OCI-LY7 (cell line): ENCODE measurements at regions not wholly inside any gene's neighbourhood (a gene's known extent, or its start where the extent isn't known, plus 50 kb on each side); places are given as distances from the start of the nearest gene placed in this dataset.

ENCODE experiments used
- BruUV-seq: library from RNA; stranded (reverse); fragments of 400-500 nt; replicated peaks from 2 replicates; lab custom pipeline; 2021; lab: Mats Ljungman, UMichigan
- CTCF ChIA-PET: fragments of 300-600 bp; sonication (Branson Sonifier 250); formaldehyde crosslinking; loops from one replicate; lab custom pipeline; 2022; ENCODE audit warnings: antibody characterized with exemption; ENCODE audit not compliant: unreplicated experiment; lab: Charles Lee
- POLR2A ChIA-PET: fragments of 300-600 bp; sonication (Branson Sonifier 250); formaldehyde crosslinking; loops from one replicate; lab custom pipeline; 2022; ENCODE audit warnings: antibody characterized with exemption; lab: Charles Lee
- DNase-seq: peaks from one replicate; pipeline ENCODE4 v3.0.0-alpha.2; 2015; ENCODE audit warnings: low spot score
- H2AFZ ChIP-seq: fragments of 200-600 bp; sonication (generic), shearing (Covaris generic); 2 replicates; pipeline ENCODE4 v1.6.1; 2014; ENCODE audit warnings: mild to moderate bottlenecking, antibody characterized with exemption, low read length, moderate library complexity
- H3K27ac ChIP-seq: fragments of 200-600 bp; sonication (generic); 2 replicates; pipeline ENCODE4 v1.5.1; 2014; ENCODE audit warnings: mixed run types, low read depth, mild to moderate bottlenecking, moderate library complexity, low read length, inconsistent platforms; ENCODE audit not compliant: poor library complexity, severe bottlenecking
- H3K36me3 ChIP-seq: fragments of 200-600 bp; sonication (generic); 2 replicates; pipeline ENCODE4 v1.6.1; 2014; ENCODE audit warnings: mild to moderate bottlenecking, antibody characterized with exemption, low read length, moderate library complexity, mixed read lengths; ENCODE audit not compliant: insufficient read depth
- H3K4me1 ChIP-seq: fragments of 200-600 bp; sonication (generic); 2 replicates; pipeline ENCODE4 v1.5.1; 2014; ENCODE audit warnings: mild to moderate bottlenecking, low read length; ENCODE audit not compliant: insufficient read depth, poor library complexity, severe bottlenecking
- H3K4me2 ChIP-seq: fragments of 200-600 bp; sonication (generic); 2 replicates; pipeline ENCODE4 v1.6.1; 2014; ENCODE audit warnings: mild to moderate bottlenecking, low read length
- H3K4me3 ChIP-seq: fragments of 200-600 bp; sonication (generic); 2 replicates; pipeline ENCODE4 v1.5.1; 2014; ENCODE audit warnings: mild to moderate bottlenecking, low read depth, low read length; ENCODE audit not compliant: poor library complexity, severe bottlenecking
- H3K79me2 ChIP-seq: fragments of 200-600 bp; sonication (generic); 2 replicates; pipeline ENCODE4 v1.6.1; 2016; ENCODE audit warnings: low read depth, mild to moderate bottlenecking, low read length, moderate library complexity, mixed read lengths; ENCODE audit not compliant: insufficient read depth
- H3K9me2 ChIP-seq: fragments of 200-600 bp; sonication (generic); 2 replicates; pipeline ENCODE4 v1.6.1; 2016; ENCODE audit warnings: mild to moderate bottlenecking, low read length, mixed read lengths; ENCODE audit not compliant: insufficient read depth
- H3K9me3 ChIP-seq: fragments of 200-600 bp; sonication (generic); 2 replicates; pipeline ENCODE4 v1.6.1; 2014; ENCODE audit warnings: mild to moderate bottlenecking, mixed run types, low read length, mixed read lengths
- H4K20me1 ChIP-seq: fragments of 200-600 bp; sonication (generic); 2 replicates; pipeline ENCODE4 v1.6.1; 2014; ENCODE audit warnings: mild to moderate bottlenecking, antibody characterized with exemption, low read length, moderate library complexity, mixed read lengths; ENCODE audit not compliant: insufficient read depth
- EZH2phosphoT487 ChIP-seq: fragments of 200-600 bp; sonication (generic); IDR thresholded peaks from 2 replicates; pipeline ENCODE4 v1.6.1; 2018; ENCODE audit warnings: low read depth, borderline replicate concordance, mild to moderate bottlenecking, mixed run types, antibody characterized with exemption, low read length, moderate library complexity, mixed read lengths
- intact Hi-C: fragments of 100-400 bp; cut with micrococcal nuclease; formaldehyde crosslinking; loops from one replicate; pipeline ENCODE4 v1.10.0; 2022; ENCODE audit not compliant: unreplicated experiment
- TF ChIP-seq, protein P1 (sequence below): fragments of 200-600 bp; sonication (generic); conservative IDR thresholded peaks from 2 replicates; pipeline ENCODE4 v1.5.1; 2014; ENCODE audit warnings: mild to moderate bottlenecking, antibody characterized with exemption, low read length, moderate library complexity, mixed read lengths

DNA sequence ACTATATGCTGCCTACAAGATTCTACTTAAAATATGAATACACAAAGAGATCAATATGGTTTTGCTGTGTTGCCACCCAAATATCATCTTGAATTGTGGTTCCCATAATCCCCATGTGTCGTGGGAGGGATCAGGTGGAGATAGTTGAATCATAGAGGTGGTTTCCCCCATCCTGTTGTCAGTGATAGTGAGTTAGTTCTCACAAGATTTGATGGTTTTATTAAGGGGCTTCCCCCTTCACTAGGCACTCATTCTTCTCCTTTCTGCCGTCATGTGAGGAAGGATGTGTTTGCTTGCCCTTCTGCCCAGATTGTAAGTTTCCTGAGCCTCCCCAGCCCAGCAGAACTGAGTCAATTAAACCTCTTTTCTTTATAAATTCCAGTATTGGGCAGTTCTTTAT lies 654.4 kb upstream of the NR5A2 start:
- Histone ChIP-seq H3K36me3 (no peaks in the 10 kb centered on the region), H3K79me2 (no peaks in the 10 kb centered on the region), H3K27ac (no peak overlapping the region), H2AFZ (no peak overlapping the region), H3K4me2 (no peak overlapping the region), H3K4me1 (no peaks in the 10 kb centered on the region), H4K20me1 (no peaks in the 10 kb centered on the region), H3K9me3 (no peaks in the 10 kb centered on the region), H3K4me3 (no peak overlapping the region), H3K9me2 (no peaks in the 10 kb centered on the region)
- no peak for TF ChIP-seq EZH2phosphoT487
- TF ChIP-seq, protein P1, sequence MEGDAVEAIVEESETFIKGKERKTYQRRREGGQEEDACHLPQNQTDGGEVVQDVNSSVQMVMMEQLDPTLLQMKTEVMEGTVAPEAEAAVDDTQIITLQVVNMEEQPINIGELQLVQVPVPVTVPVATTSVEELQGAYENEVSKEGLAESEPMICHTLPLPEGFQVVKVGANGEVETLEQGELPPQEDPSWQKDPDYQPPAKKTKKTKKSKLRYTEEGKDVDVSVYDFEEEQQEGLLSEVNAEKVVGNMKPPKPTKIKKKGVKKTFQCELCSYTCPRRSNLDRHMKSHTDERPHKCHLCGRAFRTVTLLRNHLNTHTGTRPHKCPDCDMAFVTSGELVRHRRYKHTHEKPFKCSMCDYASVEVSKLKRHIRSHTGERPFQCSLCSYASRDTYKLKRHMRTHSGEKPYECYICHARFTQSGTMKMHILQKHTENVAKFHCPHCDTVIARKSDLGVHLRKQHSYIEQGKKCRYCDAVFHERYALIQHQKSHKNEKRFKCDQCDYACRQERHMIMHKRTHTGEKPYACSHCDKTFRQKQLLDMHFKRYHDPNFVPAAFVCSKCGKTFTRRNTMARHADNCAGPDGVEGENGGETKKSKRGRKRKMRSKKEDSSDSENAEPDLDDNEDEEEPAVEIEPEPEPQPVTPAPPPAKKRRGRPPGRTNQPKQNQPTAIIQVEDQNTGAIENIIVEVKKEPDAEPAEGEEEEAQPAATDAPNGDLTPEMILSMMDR = no peak
- BruUV-seq = no TSS peak
- POLR2A ChIA-PET = no interaction called here
- no peak for DNase-seq
- intact Hi-C loops = no loop called here
- CTCF ChIA-PET = no interaction called here

DNA sequence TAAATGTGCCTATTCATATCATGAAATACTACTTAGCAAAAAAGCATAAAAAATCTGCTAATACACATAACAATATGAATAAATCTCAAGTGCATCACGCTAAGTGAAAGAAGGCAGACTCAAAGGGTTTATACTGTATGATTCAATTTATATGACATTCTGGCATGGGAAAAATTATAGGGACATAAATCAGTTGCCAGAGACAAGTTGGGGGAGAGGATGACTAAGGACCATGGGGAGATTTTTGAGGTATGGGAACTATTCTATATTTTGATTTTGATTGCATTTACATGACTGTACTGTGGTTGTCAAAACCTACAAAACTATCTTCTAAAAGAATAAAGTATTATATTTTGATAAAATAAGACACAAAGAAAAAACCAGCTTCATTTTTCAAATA lies 650.3 kb upstream of the NR5A2 start:
- TF ChIP-seq, protein P1 = no peak
- no peak for TF ChIP-seq EZH2phosphoT487
- Histone ChIP-seq H3K4me1 (no peaks in the 10 kb centered on the region), H3K4me2 (no peak overlapping the region), H3K9me2 (no peaks in the 10 kb centered on the region), H3K79me2 (no peaks in the 10 kb centered on the region), H4K20me1 (no peaks in the 10 kb centered on the region), H3K9me3 (no peaks in the 10 kb centered on the region), H3K36me3 (no peaks in the 10 kb centered on the region), H3K4me3 (no peak overlapping the region), H2AFZ (no peak overlapping the region), H3K27ac (no peak overlapping the region)
- POLR2A ChIA-PET = no interaction called here
- DNase-seq = no peak
- BruUV-seq = no TSS peak
- intact Hi-C loops = no loop called here
- CTCF ChIA-PET = no interaction called here

DNA sequence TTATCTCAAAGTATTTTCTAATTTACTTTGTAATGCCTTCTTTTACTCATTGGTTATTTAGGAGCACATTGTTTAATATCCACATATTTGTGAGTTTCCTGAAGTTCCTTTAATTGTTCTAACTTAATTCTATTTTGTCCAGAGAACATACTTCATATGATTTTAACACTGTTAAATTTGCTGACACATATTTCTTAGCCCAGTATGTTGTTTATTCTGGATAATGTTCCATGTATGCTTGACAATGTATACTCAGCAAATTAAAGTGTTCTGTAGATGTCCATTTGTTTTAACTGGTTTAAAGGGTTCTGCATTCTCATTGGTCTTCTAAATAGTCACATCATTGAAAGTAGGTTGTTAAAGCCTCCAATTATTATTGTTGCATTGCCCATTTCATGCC lies 643.7 kb upstream of the NR5A2 start:
- intact Hi-C loops = no loop called here
- no peaks in the 10 kb centered on the region for H3K79me2 ChIP-seq
- no peaks in the 10 kb centered on the region for H3K36me3 ChIP-seq
- H3K4me1 ChIP-seq = no peaks in the 10 kb centered on the region
- H3K27ac ChIP-seq = no peak overlapping the region
- H2AFZ ChIP-seq = no peak overlapping the region
- no peak for DNase-seq
- TF ChIP-seq, protein P1 = no peak
- no peak for TF ChIP-seq EZH2phosphoT487
- no TSS peak for BruUV-seq
- H3K9me2 ChIP-seq = no peaks in the 10 kb centered on the region
- POLR2A ChIA-PET = no interaction called here
- CTCF ChIA-PET = no interaction called here
- H3K4me2 ChIP-seq = no peak overlapping the region
- no peaks in the 10 kb centered on the region for H4K20me1 ChIP-seq
- H3K4me3 ChIP-seq = no peak overlapping the region
- no peaks in the 10 kb centered on the region for H3K9me3 ChIP-seq
